ENCODE measurements at regions not wholly inside any gene's neighbourhood (a gene's known extent, or its start where the extent isn't known, plus 50 kb on each side); places are given as distances from the start of the nearest gene placed in this dataset.

GRCh38 chr20:22680031-22680740 lies 95.8 kb upstream of the FOXA2 start:
- Histone ChIP-seq H3K4me1 (ENCODE audit: insufficient read depth, low read length) (no peaks in the 10 kb centered on the region), H3K4ac (ENCODE audit: low read depth, low read length) (no peak overlapping the region), H3K4me2 (ENCODE audit: insufficient read depth, insufficient read length, low read length) (no peak overlapping the region), H4K91ac (ENCODE audit: insufficient read length, low read depth, low read length) (no peak overlapping the region), H2BK5ac (ENCODE audit: insufficient read length, low read length) (no peak overlapping the region), H3K9ac (ENCODE audit: extremely low read depth, insufficient read length, low read length) (no peak overlapping the region), H3K23ac (ENCODE audit: insufficient read length, low read depth, low read length) (no peak overlapping the region), H3K9me3 (ENCODE audit: control insufficient read depth, low read depth, low read length) (no peaks in the 10 kb centered on the region), H3K23me2 (ENCODE audit: insufficient read length, low read depth, low read length, poor library complexity, severe bottlenecking) (no peaks in the 10 kb centered on the region), H2BK12ac (ENCODE audit: insufficient read length, low read depth, low read length) (no peak overlapping the region), H4K8ac (replicated peaks; ENCODE audit: insufficient read length, low read depth, low read length) (no peak overlapping the region), H3K79me1 (ENCODE audit: insufficient read depth, low read depth, low read length, poor library complexity, severe bottlenecking) (no peaks in the 10 kb centered on the region), H3K56ac (ENCODE audit: insufficient read length, low read depth, low read length) (no peak overlapping the region), H3K27me3 (ENCODE audit: insufficient read depth, low read length) (no peaks in the 10 kb centered on the region; the same call in 1 of the 2 replicates), H2BK15ac (ENCODE audit: low read depth, low read length) (no peak overlapping the region), H4K5ac (ENCODE audit: insufficient read length, low read depth, low read length) (no peak overlapping the region), H3K27ac (ENCODE audit: insufficient read length, low read depth, low read length) (no peak overlapping the region), H2BK120ac (ENCODE audit: low read depth, low read length, poor library complexity, severe bottlenecking) (no peak overlapping the region), H2BK20ac (ENCODE audit: low read depth, low read length, poor library complexity, severe bottlenecking) (no peak overlapping the region), H3K18ac (ENCODE audit: insufficient read length, low read depth, low read length) (no peak overlapping the region), H3T11ph (ENCODE audit: low read length) (no peak overlapping the region), H2AFZ (ENCODE audit: low read length) (no peak overlapping the region), H3K14ac (ENCODE audit: insufficient read depth, low read length) (no peak overlapping the region), H4K20me1 (ENCODE audit: control insufficient read depth, insufficient read depth, insufficient read length) (no peaks in the 10 kb centered on the region), H3K79me2 (ENCODE audit: insufficient read depth, low read length) (no peaks in the 10 kb centered on the region), H2AK5ac (ENCODE audit: insufficient read length, low read length) (no peak overlapping the region)
- Mint-ChIP-seq H3K27me3 (ENCODE audit: low read depth) (peaks cover 71% of the 10 kb centered on the region), H3K4me3 (no peak overlapping the region), H3K4me1 (peaks cover 9 to 14% of the 10 kb centered on the region in 2 experiments), H3K9me3 (peaks cover 4 to 7% of the 10 kb centered on the region in 2 experiments; a peak in 4 of 5 replicates), H3K27ac (no peak overlapping the region), H3K36me3 (ENCODE audit: insufficient read depth in 1 of 3, low read depth in 3 of 3) (peaks cover 2 to 8% (median 5%) of the 10 kb centered on the region in 3 experiments; a peak in 3 of 7 replicates)
- no CpG with 5 or more reads among the region's 9 CpGs for WGBS (ENCODE audit: extremely low coverage, insufficient read length, low lambda C conversion rate)
- no peak for TF ChIP-seq CTCF (conservative IDR thresholded peaks at IDR 0.05)
- DNase-seq: no peak
